ENCODE measurements at regions not wholly inside any gene's neighbourhood (a gene's known extent, or its start where the extent isn't known, plus 50 kb on each side); places are given as distances from the start of the nearest gene placed in this dataset.
A peak's percentile ranks its signal among the peaks of the same experiment; 100 is the strongest.
"Not testable (repeated sequence)": the region's sequence is repeated elsewhere in the genome, so short reads cannot be mapped to it uniquely, and the experiment has no call there.

DNA sequence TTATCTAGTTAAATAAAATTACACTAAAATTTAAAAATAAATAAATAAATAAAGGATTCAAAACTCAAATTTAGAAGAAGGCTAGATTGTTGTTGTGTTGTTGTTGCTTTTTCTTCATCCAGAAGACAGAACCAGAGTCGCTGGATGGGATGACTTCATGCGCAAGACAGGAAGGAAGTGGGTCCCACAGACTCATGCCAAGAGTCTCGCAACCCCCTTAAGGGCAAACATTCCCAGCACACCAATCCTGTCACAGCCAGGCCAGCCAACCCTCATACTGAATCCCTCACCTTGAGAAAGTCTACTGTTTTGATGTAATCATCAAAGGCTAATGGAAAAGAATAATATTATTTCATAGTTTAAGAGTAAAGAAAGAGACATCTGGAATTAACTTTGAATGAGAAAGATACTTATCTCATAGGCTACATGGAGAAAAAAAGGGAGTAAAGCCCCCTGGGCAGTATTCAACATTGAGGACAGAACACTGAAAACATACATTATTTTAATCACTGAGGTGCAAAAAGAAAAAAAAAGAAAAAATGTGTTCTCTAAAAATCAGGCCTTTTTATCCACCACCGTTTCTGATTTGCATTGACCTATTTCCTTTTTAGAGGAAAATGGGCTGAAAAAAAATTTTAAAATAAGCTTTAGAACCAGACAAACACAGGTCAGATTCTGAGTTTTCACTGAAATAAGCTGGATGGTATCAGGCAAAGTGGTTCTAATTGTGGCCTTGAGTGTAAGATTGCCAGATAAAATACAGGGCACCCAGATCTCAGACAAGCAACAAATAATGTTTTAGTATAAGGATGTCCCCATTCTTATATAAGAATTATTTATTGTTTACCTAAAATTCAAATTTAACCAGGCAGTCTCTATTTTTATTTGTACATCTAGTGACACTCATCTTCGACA is 826.5 kb downstream of the TNS3 start:
- no peak for DNase-seq (ENCODE audit: low read depth)

DNA sequence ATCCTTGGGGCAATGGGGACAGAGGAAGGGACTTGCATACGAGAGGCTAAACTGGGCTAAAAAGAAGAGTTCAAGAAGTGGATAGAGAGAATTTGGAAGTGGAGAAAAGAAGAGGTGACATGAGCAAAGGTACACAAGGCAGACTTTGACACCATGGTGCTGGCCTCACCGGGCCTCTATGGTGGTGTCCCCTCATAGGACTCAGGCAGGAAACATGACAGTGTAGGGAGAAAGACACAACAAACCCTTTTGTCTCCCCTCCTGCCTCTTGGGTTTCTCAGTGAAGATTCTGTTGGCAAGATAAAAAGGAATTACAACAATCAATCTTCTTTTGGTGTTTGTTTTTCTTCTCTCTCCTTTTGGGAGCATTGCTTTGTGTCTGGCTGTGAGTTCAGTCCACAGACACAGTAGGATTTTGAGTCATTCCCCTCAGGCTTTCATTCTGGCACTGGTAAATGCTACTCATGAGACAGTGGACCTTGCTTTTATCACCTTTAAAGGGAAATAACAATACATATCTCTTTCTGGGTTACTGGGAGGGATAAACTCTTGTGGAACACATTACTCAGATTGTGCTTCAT is 827.7 kb downstream of the TNS3 start:
- no peak for DNase-seq (ENCODE audit: low read depth)

DNA sequence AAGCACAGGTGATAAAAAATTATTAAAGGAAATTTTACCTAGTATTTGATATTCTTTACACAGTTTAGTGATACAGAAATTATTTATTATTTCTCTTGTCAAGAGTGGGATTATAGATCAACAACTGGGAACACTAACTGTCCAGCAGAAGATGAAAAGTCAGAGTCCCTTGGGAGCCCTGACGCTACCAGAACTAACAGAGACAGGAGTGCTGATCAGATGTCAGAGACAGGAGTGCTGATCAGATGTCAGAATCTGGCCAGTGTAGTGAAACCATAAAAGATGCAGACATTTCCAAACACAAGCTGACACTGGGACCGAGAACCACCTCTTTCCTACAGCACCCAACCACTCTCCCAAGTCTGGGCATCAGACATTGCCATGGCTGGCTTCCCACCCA is 828.2 kb downstream of the TNS3 start:
- DNase-seq (ENCODE audit: low read depth): no peak

DNA sequence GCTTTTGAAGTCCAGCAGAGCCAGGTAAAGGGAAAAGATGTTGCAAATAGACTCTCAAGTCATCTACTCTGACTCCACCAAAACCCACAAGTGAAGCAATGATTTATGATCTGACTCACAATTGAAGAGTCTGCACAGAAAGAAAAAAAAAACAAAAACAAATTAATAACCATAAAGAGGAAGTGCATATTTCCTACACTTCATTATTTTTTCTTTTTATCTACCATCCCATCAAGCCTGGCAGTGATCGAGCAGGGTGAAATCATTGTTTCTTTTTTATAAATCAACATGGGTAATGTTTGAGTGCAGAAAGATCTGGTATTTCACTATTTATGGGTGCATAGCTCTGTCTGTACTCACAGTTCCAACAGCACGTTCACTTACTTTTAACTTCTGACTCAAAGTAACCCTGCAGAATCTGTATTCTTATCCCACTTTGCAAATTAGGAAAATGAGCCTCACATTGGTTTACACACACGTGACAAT is 829.0 kb downstream of the TNS3 start:
- DNase-seq (ENCODE audit: low read depth): no peak

DNA sequence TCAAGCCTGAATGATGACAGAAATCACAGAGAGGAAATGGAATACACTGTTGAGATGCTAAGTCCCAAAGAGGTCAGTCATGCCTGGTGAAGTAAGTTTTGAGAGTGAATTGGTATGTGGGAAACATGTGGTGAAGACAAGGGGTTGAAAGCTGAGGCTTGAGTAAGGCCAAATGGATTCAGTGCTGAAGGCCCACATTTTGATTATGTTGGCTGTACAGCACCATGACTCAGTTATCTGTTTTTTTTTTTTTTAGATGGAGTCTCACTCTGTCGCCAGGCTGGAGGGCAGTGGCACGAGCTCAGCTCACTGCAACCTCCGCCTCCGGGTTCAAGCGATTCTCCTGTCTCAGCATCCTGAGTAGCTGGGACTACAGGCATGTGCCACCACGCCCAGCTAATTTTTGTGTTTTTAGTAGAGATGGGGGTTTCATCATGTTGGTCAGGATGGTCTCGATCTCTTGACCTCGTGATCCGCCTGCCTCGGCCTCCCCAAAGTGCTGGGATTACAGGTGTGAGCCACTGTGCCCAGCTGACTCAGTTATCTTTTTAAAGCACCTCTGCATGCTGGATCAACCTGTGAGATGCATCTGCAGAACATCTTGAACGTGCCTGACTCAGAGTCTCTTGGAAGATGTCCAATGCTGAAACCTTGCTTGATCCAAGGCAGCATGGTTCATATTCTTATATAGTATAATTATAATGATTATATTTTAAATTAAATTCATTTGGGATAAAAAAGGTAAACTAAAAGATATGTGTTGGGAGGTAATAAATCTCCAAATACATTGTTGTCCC is 829.8 kb downstream of the TNS3 start:
- DNase-seq (ENCODE audit: low read depth): not testable (repeated sequence)

DNA sequence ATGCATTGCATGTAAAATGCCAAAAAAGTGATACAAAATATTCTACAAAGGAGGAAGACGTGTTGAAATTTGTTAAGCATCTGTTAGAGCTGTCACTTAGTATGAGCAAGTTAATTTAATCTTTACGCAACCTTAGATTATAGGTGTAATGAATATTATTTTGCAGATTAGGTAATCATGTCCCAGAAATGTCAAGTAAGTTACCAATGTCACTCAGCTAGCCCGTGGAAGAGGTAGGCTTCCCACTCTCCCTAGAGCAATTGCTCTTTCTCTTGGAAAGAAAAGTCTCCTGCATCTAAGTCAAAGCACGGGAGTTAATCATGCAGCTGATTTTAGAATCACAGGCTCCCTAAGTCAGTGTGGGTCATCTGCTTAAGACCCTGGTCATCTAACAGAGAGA is 830.4 kb upstream of the IGFBP3 start:
- DNase-seq (ENCODE audit: low read depth): no peak

DNA sequence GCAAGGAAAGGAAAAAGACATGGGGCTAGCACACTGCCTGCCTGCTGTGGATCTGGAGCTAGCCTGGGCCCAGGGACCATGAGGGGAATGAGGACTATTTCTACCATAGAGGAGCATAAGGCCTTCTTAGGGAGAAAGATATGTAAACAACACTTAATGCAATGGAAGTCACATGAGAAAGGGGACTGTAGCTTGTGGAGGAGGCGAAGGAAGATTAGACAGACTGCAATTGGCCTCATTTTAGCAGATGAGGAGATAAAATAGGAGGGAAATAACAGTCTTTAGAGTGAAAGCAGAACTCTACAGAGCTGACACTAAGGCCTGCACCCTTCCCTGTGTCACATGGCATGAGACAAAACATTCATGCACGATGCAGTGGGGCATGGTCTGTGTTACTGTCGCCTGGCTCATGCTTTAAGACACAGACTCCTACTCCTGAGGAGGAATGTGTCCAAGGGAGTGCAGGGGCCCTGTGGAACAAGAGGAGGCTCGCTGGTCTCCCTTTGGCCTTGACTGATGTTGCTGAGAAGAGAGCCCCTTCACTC is 829.3 kb upstream of the IGFBP3 start:
- no peak for DNase-seq (ENCODE audit: low read depth)

DNA sequence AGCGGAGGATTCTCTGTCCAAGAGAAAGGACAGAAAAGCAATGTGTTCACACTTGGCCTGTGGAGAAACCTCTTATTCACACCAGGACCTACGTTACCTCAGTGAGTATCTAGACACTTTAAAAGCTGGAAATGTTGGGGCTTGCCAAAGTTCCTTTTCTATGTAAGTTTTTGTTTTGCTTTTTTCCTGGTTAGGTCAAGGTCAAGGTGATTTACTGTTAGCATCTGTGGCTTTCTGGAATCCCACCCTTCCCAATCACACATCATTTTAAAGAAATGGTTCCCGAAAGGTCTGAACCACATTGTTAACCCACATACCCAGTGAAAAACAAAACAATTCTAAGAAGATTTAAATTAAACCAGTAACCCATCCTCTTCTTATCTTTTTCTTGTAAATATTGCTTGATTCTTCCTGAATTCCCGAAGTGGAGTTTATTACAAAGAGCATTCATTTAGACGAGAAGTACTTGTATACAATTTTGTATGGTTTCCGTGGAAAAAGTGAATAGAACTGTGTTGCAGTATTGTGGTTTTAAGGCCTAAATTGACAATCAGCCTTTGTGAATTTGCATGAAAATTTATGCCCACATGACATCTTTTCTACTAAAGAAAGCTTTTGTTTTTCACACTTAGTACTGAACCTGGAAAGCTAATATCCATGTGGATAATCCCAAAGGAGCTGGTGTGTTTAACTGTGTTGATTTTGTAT is 827.0 kb upstream of the IGFBP3 start:
- DNase-seq (ENCODE audit: low read depth): no peak

DNA sequence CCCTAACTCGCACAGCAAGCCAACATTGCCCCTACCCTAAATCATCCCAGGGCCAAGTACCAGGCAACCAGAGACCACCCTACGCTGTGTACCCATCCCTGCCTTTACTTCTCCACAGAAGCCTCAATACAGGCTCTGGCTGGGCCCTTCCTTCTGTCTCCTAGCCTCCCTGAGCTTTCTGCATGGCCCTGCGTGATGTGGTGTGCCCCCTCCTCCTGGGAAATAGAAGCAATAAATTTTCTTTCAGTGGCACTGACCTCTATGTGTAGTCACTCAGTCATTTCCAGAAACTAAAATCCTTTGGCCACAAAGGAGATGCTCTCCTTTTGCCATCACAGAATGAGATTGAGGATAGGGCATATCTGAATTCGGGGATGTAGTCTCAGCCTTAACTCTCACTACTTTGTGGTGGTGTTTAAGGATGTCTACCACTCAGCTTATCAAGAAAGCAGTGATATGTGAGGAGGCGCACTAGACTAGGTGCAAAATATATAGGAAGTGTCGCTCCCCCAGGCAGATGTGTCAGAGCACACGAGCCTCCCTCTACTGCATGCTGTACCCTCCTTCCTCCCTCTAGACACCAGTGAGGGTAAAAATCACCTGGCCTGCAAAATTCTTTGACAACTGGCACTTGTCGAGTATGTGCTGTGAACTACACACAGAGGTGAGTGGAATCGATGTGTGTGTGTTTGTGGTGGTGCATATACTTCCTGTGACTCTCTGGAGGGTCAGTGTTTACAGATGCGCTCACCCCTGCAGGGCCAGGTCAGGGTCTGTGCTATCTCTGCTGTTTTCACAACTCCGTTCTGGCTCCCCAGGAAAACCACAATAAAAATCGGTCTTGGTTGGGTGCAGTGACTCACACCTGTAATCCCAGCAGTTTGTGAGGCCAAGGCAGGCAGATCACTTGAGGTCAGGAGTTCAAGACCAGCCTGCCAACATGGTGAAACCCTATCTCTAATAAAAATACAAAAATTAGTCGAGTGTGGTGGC is 825.9 kb upstream of the IGFBP3 start:
- no peak for DNase-seq (ENCODE audit: low read depth)

DNA sequence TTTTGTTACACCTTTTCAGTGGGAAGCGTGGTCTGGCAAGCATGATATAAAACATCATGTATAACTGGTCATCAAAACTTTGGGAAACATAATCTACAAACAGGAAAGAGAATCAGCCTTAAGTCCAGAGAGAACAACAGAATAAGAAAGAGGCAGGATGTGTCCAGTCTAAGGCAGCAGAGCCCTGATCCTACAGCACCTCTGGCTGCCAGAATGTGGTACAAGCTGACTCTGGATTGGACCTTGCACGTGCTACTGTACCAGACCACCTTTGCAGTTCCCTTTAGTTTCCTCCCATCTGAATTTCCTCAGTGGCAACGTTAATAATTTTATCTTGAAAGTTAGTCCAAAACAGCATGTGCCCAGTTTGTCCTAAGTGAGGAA is 824.6 kb upstream of the IGFBP3 start:
- no peak for DNase-seq (ENCODE audit: low read depth)

DNA sequence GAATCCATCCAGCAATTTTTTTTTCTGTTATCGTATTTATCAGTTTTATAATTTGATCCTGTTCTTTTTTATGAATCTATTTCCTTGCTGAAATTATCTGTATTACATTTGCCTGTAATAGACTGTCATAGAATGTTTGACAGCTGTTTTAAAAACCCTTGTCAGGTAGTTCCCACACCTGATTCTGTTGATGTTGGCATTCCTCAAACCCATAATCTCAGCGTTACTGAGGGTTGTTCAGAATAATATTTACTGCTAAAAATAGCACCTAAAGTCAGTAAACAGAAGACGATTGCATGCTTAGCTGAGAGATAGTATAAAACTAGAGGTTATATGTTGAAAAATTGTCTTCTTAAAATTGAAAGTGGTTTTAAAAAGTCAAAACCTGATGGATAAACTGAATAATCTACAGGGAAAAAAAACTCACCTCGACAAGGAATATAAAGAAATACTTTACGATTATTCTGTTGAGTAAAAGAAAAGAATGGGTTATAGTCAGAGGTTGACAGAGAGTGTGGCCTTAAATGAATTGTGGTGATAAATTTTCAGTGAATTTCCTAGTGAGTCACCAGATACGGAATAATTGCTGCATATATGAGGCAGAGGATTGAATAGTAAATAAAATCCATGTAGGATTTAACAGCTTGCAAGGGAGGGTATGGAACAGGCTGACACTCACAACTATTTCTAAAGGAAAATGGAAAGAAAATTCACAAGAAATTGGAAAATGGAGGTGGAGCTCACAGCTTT is 824.1 kb upstream of the IGFBP3 start:
- DNase-seq (ENCODE audit: low read depth): no peak

DNA sequence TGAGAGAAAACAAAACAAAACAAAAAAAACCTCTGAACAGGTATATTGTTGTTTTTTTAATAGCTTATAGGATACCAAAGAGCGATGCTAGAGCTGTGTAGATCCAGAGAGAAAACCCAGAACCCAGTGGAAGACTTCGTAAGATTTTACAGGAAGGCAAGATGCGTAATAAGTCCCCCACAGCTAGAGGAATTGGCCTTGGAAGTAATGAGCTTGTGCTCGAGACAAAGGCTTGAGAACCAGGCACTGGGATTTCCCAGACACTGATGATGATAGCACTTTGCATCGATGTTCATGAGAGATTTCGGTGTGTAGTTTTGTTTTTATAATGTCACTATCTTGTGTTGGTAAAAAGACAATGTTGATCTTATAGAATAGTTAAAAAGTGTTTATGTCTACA is 821.5 kb upstream of the IGFBP3 start:
- no peak for DNase-seq (ENCODE audit: low read depth)

DNA sequence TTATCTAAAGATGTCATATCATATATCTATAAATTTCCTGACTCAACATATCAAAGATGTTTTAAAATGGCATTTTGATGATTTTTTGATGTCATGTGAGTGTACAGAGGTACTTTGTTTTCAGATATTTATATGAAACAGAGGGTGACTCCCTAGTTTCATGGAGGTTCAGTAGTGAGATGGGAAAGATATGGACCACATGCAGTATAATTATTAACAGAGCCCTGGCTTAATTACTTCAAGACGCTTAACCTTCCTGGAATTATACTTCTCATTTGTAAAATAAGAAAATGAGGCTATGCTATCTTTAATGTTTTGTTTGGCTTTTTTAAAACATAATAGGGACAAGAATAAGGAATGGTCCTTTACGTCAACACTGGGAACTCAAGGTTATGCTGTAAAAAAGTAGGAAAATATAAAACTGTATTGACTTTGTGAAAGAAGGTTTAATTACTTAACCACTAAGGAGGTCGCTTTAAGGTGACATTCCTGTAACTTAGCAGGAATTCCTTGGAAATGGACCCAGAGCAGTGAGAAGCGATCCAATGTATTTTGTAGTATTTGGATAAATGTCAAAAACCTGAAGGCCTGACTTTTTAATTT is 821.0 kb upstream of the IGFBP3 start:
- DNase-seq (ENCODE audit: low read depth): no peak

DNA sequence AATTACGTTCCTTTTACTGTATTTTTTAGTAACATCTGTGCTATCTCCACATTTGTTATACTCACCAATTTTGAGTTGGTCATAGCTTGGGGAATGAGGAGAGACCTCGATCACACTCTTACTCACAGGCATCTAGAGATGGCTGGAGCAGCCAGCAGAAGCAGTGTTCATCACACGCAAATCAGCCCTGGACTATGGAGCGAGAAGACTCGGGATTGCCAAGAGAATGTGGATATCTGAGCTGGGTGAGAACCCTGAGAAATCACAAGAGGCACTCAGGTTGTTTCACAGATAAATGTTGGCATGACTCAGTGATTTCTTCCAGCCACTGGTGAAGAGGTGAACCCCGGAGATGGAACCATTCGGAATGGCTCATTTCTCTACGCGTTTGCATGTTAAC is 820.1 kb upstream of the IGFBP3 start:
- DNase-seq (ENCODE audit: low read depth): no peak

DNA sequence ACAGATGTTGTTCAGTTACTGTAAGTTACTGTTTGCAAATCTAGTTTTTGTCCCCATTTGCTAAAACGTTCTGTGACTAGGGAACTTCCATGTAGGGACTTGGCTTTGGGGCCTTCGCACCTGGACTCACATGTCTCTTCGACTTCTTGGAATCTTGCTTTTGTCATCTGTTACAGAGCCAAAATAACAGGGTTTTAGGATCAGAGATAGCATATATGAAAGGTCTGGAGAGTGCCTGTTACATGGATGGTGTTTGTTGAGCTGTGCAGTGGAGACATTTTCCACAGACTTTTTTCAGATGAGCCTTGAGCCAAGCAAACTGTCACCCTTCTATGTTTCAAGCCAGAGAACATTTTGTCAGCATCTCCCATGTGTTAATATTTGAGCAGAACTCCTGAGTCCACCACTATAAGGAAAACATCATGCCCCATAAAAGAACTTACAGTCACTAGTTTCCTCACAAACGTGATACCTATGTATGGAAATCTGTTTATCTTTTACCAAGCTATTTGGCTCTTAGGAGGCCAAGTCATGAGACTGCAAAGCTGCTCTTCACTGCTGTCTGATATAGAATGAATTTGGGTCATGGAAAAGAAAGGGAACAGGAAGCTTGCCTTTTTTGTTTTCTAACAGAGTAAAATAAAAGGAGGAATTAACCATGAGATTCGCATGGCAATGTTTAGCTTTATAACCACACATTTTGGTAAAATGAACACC is 818.6 kb upstream of the IGFBP3 start:
- peak; percentile 57 for DNase-seq (ENCODE audit: low read depth)

DNA sequence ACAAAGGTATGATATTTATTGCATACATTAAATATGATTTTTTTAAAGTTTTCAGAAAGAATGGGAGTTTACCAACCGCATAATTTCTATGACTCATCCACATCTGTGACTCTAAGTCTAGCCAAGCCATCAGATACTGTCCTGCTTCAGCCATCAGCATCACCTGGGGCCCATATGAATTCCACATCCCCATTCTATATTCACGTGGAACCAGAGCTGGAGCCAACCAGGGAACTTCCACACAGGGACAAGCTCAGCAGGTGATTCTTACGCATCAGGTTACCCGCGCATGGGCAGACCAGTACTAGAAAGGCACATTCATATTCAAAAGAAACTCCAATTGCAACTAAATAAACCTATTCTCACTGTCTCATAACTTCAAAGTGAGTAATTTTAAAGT is 817.7 kb upstream of the IGFBP3 start:
- DNase-seq (ENCODE audit: low read depth): no peak

DNA sequence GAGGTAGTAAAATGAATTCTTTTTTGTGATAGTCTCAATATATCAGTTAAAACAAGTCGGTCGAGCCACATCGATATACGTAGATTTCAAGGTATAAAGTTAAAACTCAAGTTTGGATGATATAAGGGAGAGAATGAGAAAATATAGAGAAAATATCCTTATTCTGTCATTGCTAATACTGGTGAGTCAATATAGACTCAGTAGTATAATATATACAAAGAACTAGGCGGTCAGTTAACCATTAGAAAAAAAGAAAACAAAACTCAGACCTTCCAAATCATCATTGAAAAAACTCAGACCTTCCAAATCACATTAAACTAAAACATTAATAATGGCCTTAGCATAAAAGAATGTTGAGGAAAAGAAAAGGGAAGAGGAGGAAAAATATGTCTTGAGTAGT is 817.1 kb upstream of the IGFBP3 start:
- DNase-seq (ENCODE audit: low read depth): no peak

DNA sequence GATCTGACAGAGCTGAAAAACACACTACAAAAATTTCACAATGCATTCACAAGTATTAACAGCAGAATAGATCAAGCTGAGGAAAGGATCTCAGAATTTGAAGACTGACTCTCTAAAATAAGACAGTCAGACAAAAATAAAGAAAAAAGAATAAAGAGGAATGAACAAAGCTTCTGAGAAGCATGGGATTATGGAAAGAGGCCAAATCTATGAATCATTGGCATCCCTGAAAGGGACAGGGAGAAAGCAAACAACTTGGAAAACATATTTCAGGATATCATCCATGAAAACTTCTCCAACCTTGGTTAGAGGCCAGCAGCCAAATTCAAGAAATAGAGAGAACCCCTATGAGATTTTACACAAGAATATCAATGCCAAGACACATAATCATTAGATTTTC is 804.8 kb upstream of the IGFBP3 start:
- DNase-seq (ENCODE audit: low read depth): no peak

DNA sequence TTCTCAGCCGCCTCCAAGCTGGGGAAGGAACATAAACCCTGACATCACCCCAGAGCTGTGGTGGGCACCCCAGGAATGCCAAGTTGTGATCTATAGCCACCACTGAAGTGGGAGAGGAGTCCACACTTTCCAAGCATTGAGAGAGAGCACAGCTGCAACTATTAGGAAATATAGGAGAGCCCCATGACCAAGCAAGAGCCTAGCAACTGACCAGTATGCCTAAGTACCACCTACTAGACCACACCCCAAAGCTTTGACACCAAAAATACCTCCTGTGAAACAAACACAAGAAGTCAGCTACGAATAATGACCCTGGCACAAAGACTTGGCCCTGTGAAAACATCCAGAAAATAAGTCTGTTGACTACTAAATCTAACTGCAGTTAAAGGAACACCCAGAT is 804.1 kb upstream of the IGFBP3 start:
- no peak for DNase-seq (ENCODE audit: low read depth)

Data from forelimb muscle (tissue), 1 donor.